OCI-LY3 (cell line): ENCODE measurements at regions not wholly inside any gene's neighbourhood (a gene's known extent, or its start where the extent isn't known, plus 50 kb on each side); places are given as distances from the start of the nearest gene placed in this dataset.
"Not testable (repeated sequence)": the region's sequence is repeated elsewhere in the genome, so short reads cannot be mapped to it uniquely, and the experiment has no call there.

ENCODE experiments used
- EZH2phosphoT487 ChIP-seq: fragments of 200-600 bp; shearing (Covaris generic); IDR thresholded peaks from 2 replicates; pipeline ENCODE4 v1.6.1; 2018; ENCODE audit warnings: antibody characterized with exemption, mixed run types, low read depth
- TF ChIP-seq, protein P1 (sequence below): fragments of 200-600, 300-600 bp; sonication (generic); IDR thresholded peaks from 2 replicates; pipeline ENCODE4 v1.5.1; 2014; ENCODE audit warnings: antibody characterized with exemption, low read length, low read depth

DNA sequence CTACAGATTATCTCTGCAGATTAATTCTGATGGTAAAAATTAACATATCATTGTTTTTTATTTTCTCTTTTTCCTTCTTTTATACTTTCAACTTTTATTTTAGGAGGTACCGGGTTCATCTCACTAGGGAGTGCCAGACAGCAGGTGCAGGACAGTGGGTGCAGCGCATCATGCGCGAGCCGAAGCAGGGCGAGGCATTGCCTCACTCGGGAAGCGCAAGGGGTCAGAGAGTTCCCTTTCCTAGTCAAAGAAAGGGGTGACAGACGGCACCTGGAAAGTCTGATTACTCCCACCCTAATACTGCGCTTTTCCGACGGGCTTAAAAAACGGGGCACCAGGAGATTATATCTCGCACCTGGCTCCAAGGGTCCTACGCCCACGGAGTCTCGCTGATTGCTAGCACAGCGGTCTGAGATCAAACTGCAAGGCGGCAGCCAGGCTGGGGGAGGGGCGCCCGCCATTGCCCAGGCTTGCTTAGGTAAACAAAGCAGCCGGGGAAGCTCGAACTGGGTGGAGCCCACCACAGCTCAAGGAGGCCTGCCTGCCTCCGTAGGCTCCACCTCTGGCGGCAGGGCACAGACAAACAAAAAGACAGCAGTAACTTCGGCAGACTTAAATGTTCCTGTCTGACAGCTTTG lies 60.0 kb upstream of the OPRM1 start:
- TF ChIP-seq, protein P1, sequence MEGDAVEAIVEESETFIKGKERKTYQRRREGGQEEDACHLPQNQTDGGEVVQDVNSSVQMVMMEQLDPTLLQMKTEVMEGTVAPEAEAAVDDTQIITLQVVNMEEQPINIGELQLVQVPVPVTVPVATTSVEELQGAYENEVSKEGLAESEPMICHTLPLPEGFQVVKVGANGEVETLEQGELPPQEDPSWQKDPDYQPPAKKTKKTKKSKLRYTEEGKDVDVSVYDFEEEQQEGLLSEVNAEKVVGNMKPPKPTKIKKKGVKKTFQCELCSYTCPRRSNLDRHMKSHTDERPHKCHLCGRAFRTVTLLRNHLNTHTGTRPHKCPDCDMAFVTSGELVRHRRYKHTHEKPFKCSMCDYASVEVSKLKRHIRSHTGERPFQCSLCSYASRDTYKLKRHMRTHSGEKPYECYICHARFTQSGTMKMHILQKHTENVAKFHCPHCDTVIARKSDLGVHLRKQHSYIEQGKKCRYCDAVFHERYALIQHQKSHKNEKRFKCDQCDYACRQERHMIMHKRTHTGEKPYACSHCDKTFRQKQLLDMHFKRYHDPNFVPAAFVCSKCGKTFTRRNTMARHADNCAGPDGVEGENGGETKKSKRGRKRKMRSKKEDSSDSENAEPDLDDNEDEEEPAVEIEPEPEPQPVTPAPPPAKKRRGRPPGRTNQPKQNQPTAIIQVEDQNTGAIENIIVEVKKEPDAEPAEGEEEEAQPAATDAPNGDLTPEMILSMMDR: not testable (repeated sequence)
- TF ChIP-seq EZH2phosphoT487: not testable (repeated sequence)
